ENCODE measurements at regions not wholly inside any gene's neighbourhood (a gene's known extent, or its start where the extent isn't known, plus 50 kb on each side); places are given as distances from the start of the nearest gene placed in this dataset.

GRCh38 chr7:136803028-136803427 lies 65.4 kb upstream of the CHRM2 start:
- TF ChIP-seq EZH2 (IDR thresholded peaks at IDR 0.05; ENCODE audit: borderline replicate concordance, low read depth, low read length, poor library complexity, severe bottlenecking) (no peak), CTCF (conservative IDR thresholded peaks at IDR 0.05; ENCODE audit: low read depth, low read length) (no peak)

Measured in A673 (cell line).